ENCODE measurements at regions not wholly inside any gene's neighbourhood (a gene's known extent, or its start where the extent isn't known, plus 50 kb on each side); places are given as distances from the start of the nearest gene placed in this dataset.

- intact Hi-C loops (cut with micrococcal nuclease) = loop anchor here (1.0 kb wide), 1 partner anchor 56 kb away; the partner anchor contains the start of gene DYRK2
- DNase-seq (ENCODE audit: low read depth, low spot score) = peak; percentile 18
These were observed 56.1 kb upstream of the DYRK2 start for GRCh38 chr12:67592228-67593011.

GRCh38 chr12:67593041-67593440 lies 55.5 kb upstream of the DYRK2 start:
- CTCF ChIA-PET = no interaction called here
- Histone ChIP-seq H3K79me2 (ENCODE audit: insufficient read depth, low read length) (no peaks in the 10 kb centered on the region), H3K4me2 (ENCODE audit: low read length) (peak overlapping the region; percentile 67), H3K27ac (ENCODE audit: low read depth, low read length) (peak overlapping the region; percentile 54), H3K9me2 (ENCODE audit: insufficient read depth) (no peaks in the 10 kb centered on the region), H3K4me3 (replicated peaks in 1 of 2; ENCODE audit: low read depth in 1 of 2, low read length in 2 of 2) (peak overlapping the region in 1 of 2 experiments; percentile 17; a peak in 2 of 4 replicates), H4K20me1 (ENCODE audit: insufficient read depth) (no peaks in the 10 kb centered on the region), H3K27me3 (ENCODE audit: insufficient read depth, low read length) (no peaks in the 10 kb centered on the region), H3K4me1 (ENCODE audit: control insufficient read depth in 1 of 2, insufficient read depth in 2 of 2, low read length in 2 of 2) (peaks cover 18 to 35% of the 10 kb centered on the region in 2 experiments), H3K9me3 (ENCODE audit: control insufficient read depth in 1 of 2, insufficient read depth in 1 of 2, low read depth in 1 of 2, low read length in 2 of 2) (no peaks in the 10 kb centered on the region), H2AFZ (ENCODE audit: low read depth, low read length, poor library complexity, severe bottlenecking) (peak overlapping the region; percentile 64), H3K9ac (ENCODE audit: low read length) (peak overlapping the region; percentile 24; the same call in 1 of the 2 replicates), H3K36me3 (ENCODE audit: control insufficient read depth in 1 of 2, insufficient read depth in 2 of 2, low read length in 2 of 2) (no peaks in the 10 kb centered on the region)
- POLR2A ChIA-PET = interaction anchor here (0.7 kb wide), 1 partner anchor 325 kb away, joined by 3 read pairs; no protein-coding TSS in a partner anchor
- no TSS peak for BruUV-seq (replicated peaks)
- peak; percentile 87 for DNase-seq (ENCODE audit: low read depth, low spot score)
- RAD21 ChIA-PET (ENCODE audit: low non-redundant PET in 1 of 2, low total read pairs in 2 of 2, uncharacterized antibody in 2 of 2, unreplicated experiment in 2 of 2) = no interaction called here
- peak; percentile 93 for ATAC-seq
- intact Hi-C loops (cut with micrococcal nuclease) = loop anchor here (1.0 kb wide), 1 partner anchor 55 kb away; the partner anchor contains the start of gene DYRK2
- TF ChIP-seq POLR2A (IDR thresholded peaks at IDR 0.05; ENCODE audit: borderline replicate concordance, extremely low read depth, insufficient read depth, insufficient read length) (no peak), POLR2AphosphoS5 (IDR thresholded peaks at IDR 0.05; ENCODE audit: low read depth, low read length) (peak; percentile 50; the same call in 1 of the 2 replicates), FOSL1 (IDR thresholded peaks at IDR 0.05; ENCODE audit: low read depth) (peak; percentile 85), CBX3 (IDR thresholded peaks at IDR 0.05; ENCODE audit: low read depth) (peak; percentile 89), CEBPB (IDR thresholded peaks at IDR 0.05; ENCODE audit: low read depth) (peak; percentile 43; the same call in 1 of the 2 replicates), JUND (IDR thresholded peaks at IDR 0.05) (peak; percentile 94), EGR1 (IDR thresholded peaks at IDR 0.05; ENCODE audit: low read depth) (no peak), YY1 (IDR thresholded peaks at IDR 0.05; ENCODE audit: extremely low read depth, insufficient replicate concordance, low read depth, low read length) (peak; percentile 77), SP1 (IDR thresholded peaks at IDR 0.05; ENCODE audit: low read depth) (peak; percentile 91), MAX (IDR thresholded peaks at IDR 0.05) (no peak)
- TF ChIP-seq, protein P1, sequence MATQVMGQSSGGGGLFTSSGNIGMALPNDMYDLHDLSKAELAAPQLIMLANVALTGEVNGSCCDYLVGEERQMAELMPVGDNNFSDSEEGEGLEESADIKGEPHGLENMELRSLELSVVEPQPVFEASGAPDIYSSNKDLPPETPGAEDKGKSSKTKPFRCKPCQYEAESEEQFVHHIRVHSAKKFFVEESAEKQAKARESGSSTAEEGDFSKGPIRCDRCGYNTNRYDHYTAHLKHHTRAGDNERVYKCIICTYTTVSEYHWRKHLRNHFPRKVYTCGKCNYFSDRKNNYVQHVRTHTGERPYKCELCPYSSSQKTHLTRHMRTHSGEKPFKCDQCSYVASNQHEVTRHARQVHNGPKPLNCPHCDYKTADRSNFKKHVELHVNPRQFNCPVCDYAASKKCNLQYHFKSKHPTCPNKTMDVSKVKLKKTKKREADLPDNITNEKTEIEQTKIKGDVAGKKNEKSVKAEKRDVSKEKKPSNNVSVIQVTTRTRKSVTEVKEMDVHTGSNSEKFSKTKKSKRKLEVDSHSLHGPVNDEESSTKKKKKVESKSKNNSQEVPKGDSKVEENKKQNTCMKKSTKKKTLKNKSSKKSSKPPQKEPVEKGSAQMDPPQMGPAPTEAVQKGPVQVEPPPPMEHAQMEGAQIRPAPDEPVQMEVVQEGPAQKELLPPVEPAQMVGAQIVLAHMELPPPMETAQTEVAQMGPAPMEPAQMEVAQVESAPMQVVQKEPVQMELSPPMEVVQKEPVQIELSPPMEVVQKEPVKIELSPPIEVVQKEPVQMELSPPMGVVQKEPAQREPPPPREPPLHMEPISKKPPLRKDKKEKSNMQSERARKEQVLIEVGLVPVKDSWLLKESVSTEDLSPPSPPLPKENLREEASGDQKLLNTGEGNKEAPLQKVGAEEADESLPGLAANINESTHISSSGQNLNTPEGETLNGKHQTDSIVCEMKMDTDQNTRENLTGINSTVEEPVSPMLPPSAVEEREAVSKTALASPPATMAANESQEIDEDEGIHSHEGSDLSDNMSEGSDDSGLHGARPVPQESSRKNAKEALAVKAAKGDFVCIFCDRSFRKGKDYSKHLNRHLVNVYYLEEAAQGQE (IDR thresholded peaks at IDR 0.05; ENCODE audit: low read depth) = no peak

More at GRCh38 chr12:67592228-67593011, 56.1 kb upstream of the DYRK2 start:
- Histone ChIP-seq H3K36me3 (ENCODE audit: control insufficient read depth in 1 of 2, insufficient read depth in 2 of 2, low read length in 2 of 2) (no peaks in the 10 kb centered on the region), H4K20me1 (ENCODE audit: insufficient read depth) (no peaks in the 10 kb centered on the region), H3K9me2 (ENCODE audit: insufficient read depth) (no peaks in the 10 kb centered on the region), H3K79me2 (ENCODE audit: insufficient read depth, low read length) (no peaks in the 10 kb centered on the region), H3K27ac (ENCODE audit: low read depth, low read length) (peak overlapping the region; percentile 54; the same call in 1 of the 2 replicates), H3K4me3 (replicated peaks in 1 of 2; ENCODE audit: low read depth in 1 of 2, low read length in 2 of 2) (peak overlapping the region in 1 of 2 experiments; percentile 17; a peak in 2 of 4 replicates), H3K9ac (ENCODE audit: low read length) (no peak overlapping the region; the same call in 1 of the 2 replicates), H2AFZ (ENCODE audit: low read depth, low read length, poor library complexity, severe bottlenecking) (peak overlapping the region; percentile 47), H3K27me3 (ENCODE audit: insufficient read depth, low read length) (no peaks in the 10 kb centered on the region), H3K9me3 (ENCODE audit: control insufficient read depth in 1 of 2, insufficient read depth in 1 of 2, low read depth in 1 of 2, low read length in 2 of 2) (no peaks in the 10 kb centered on the region), H3K4me2 (ENCODE audit: low read length) (peak overlapping the region; percentile 67), H3K4me1 (ENCODE audit: control insufficient read depth in 1 of 2, insufficient read depth in 2 of 2, low read length in 2 of 2) (peaks cover 18 to 35% of the 10 kb centered on the region in 2 experiments)
- TF ChIP-seq EZH2 (IDR thresholded peaks at IDR 0.05) (no peak), EZH2phosphoT487 (IDR thresholded peaks at IDR 0.05; ENCODE audit: borderline replicate concordance) (no peak), FOSL1 (IDR thresholded peaks at IDR 0.05; ENCODE audit: low read depth) (no peak), ZNF274 (IDR thresholded peaks at IDR 0.05; ENCODE audit: low read depth, low read length) (no peak), RAD21 (IDR thresholded peaks at IDR 0.05; ENCODE audit: low read depth) (no peak)
- CTCF ChIA-PET = no interaction called here
- POLR2A ChIA-PET = interaction anchor here (0.7 kb wide), 1 partner anchor 324 kb away, joined by 3 read pairs; no protein-coding TSS in a partner anchor
- no TSS peak for BruUV-seq (replicated peaks)
- peak; percentile 43; the same call in 1 of the 2 replicates for ATAC-seq
- RAD21 ChIA-PET (ENCODE audit: low non-redundant PET in 1 of 2, low total read pairs in 2 of 2, uncharacterized antibody in 2 of 2, unreplicated experiment in 2 of 2) = no interaction called here
